Uterus (tissue), 3 donors: ENCODE measurements at regions not wholly inside any gene's neighbourhood (a gene's known extent, or its start where the extent isn't known, plus 50 kb on each side); places are given as distances from the start of the nearest gene placed in this dataset.

Source experiments
- DNase-seq, 2 donors: peaks; one replicate each; pipeline ENCODE4 v3.0.0-alpha.2; 2019 to 2020
- H3K27ac ChIP-seq, 2 donors: fragments of 200-600 bp; sonication (generic); 1 replicate in 1 of 2; 2 replicates in 1 of 2; pipeline ENCODE4 v1.5.1; 2016 to 2018
- H3K27me3 ChIP-seq, 2 donors: fragments of 200-600 bp; sonication (generic); one replicate each; pipeline ENCODE4 v1.5.1; 2018 to 2019; ENCODE audit warnings: control low read depth in 1 of 2
- H3K36me3 ChIP-seq, 2 donors: fragments of 200-600 bp; sonication (generic); one replicate each; pipeline ENCODE4 v1.5.1; 2019; ENCODE audit warnings: control low read depth in 1 of 2
- H3K4me1 ChIP-seq, 2 donors: fragments of 200-600 bp; sonication (generic); one replicate each; pipeline ENCODE4 v1.5.1; 2018 to 2019; ENCODE audit warnings: control low read depth in 1 of 2
- H3K4me3 ChIP-seq, 2 donors: fragments of 200-600 bp; sonication (generic); 1 replicate in 1 of 2; 2 replicates in 1 of 2; pipeline ENCODE4 v1.5.1; 2018 to 2019; ENCODE audit warnings: mild to moderate bottlenecking in 1 of 2
- H3K9me3 ChIP-seq, 2 donors: fragments of 200-600 bp; sonication (generic); one replicate each; pipeline ENCODE4 v1.5.1; 2019; ENCODE audit warnings: control low read depth in 1 of 2
- CTCF ChIP-seq, 4 experiments: fragments of 200-600 bp in 2 of 4; fragments of 450-650 bp in 2 of 4; sonication (generic) in 2 of 4; IDR thresholded peaks; one replicate each; pipeline ENCODE4 v1.5.1; 2016 to 2019; ENCODE audit warnings: antibody characterized with exemption in 4 of 4, mild to moderate bottlenecking in 2 of 4, moderate library complexity in 1 of 4
- POLR2A ChIP-seq, 2 donors: fragments of 450-650 bp; IDR thresholded peaks; one replicate each; pipeline ENCODE4 v1.6.1; 2016; ENCODE audit warnings: antibody characterized with exemption in 2 of 2, mild to moderate bottlenecking in 1 of 2, moderate library complexity in 1 of 2
- intact Hi-C: fragments of 100-400 bp; cut with DNase I; formaldehyde crosslinking; loops from one replicate; pipeline ENCODE4 v1.15.1; 2023; ENCODE audit warnings: low total_unique reads
- donor health status: DM: yes; HTN: yes; CAD: no.

DNA sequence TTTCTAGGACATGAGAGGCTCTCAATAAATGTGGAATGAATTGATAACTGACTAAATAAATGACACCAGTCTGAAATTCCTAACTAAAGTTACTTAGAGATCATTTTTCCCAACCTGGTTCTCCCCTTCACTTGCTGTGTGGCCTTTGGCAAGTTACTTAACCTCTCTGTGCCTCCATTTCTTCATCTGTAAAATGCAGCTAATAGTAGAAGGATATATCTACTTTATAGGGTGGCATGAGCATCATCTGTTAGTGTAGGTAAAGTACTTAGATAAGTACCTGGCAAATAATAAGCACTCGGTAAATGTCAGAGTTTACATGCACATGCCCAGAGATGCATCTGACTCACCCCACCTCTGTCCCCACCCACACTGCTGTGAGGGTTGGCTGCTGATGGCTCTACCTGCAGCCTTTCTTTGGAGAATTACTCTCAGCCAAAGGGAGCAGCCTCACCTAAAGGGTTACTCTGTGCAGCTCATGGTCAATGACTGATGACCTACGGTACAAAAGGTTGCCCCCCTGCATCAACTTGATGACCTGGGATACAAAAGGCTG is 139.3 kb downstream of the CHIC2 start:
- H3K4me1 ChIP-seq, result no peaks in the 10 kb centered on the region
- no peaks in the 10 kb centered on the region for H3K36me3 ChIP-seq
- H3K27me3 ChIP-seq, result no peaks in the 10 kb centered on the region
- intact Hi-C loops, result no loop called here
- no peak overlapping the region for H3K27ac ChIP-seq
- DNase-seq, result no peak
- H3K9me3 ChIP-seq, result no peaks in the 10 kb centered on the region
- TF ChIP-seq CTCF (IDR thresholded peaks at IDR 0.05) (no peak), POLR2A (IDR thresholded peaks at IDR 0.05) (no peak)
- no peak overlapping the region for H3K4me3 ChIP-seq

DNA sequence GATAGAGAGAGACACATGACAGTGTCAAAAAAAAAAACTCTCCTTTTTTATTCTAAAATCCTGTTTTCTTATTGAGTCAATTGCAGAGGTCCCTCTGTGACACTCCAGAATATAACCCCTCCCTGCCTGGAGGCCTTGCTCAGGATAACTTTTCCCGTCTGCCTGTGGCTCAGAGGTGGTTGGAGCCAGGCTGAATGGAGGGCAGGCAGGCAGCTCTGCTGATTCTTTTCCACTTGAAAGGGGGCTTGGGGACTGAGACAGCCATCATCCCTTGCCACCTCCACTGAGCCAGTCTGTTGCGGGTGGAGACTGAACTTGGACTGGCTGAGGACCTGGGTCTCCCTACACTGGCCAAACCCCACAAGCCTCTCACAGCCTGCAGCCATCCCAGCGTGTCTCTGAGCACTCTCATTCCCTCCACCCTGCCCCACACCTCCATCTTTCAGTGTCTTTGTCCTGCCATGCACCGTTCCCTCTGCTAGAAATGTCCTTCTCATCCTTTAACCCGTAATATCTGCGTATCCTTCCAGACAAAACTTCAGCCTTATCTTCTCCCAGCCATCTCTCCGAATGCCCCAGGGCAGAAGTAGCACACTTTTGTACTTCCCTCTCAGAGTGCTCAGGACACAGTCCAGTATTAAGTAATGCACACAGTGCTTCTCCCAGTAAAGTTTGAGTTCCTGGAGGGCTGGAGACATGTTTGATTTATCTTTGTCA is 139.9 kb downstream of the CHIC2 start:
- no peak for DNase-seq
- no peak overlapping the region for H3K4me3 ChIP-seq
- H3K36me3 ChIP-seq, result no peaks in the 10 kb centered on the region
- H3K4me1 ChIP-seq, result no peaks in the 10 kb centered on the region
- H3K27ac ChIP-seq, result no peak overlapping the region
- no peaks in the 10 kb centered on the region for H3K27me3 ChIP-seq
- TF ChIP-seq CTCF (IDR thresholded peaks at IDR 0.05) (no peak), POLR2A (IDR thresholded peaks at IDR 0.05) (no peak)
- no peaks in the 10 kb centered on the region for H3K9me3 ChIP-seq
- intact Hi-C loops, result no loop called here

GRCh38 chr4:53923921-53924320 is 140.5 kb downstream of the CHIC2 start:
- Histone ChIP-seq H3K4me1 (no peaks in the 10 kb centered on the region), H3K9me3 (no peaks in the 10 kb centered on the region), H3K27ac (no peak overlapping the region), H3K4me3 (no peak overlapping the region), H3K27me3 (no peaks in the 10 kb centered on the region), H3K36me3 (no peaks in the 10 kb centered on the region)
- no peak for DNase-seq
- TF ChIP-seq POLR2A (IDR thresholded peaks at IDR 0.05) (no peak), CTCF (IDR thresholded peaks at IDR 0.05) (no peak)
- intact Hi-C loops, result no loop called here

DNA sequence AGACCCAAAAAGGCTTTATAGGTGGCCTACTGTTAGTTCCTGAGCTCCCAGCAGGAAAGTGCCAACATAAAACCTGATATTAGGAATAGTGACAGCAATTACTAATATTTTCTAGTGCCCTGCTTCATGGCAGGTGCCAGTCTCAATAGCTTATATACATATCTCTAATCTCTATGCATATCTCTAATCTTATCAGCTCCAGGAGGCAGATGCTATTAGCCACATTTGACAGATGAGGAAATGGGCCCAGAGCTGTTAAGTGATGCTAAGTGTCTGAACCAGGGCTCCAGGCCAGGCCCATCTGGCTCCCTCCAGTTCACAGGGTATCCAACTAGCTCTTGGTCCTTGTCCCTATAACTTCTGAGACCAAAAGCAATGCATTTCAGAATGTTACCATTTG is 142.5 kb downstream of the CHIC2 start:
- intact Hi-C loops, result no loop called here
- no peak overlapping the region for H3K4me3 ChIP-seq
- no peaks in the 10 kb centered on the region for H3K27me3 ChIP-seq
- H3K9me3 ChIP-seq, result no peaks in the 10 kb centered on the region
- no peak overlapping the region for H3K27ac ChIP-seq
- no peaks in the 10 kb centered on the region for H3K36me3 ChIP-seq
- no peak for DNase-seq
- no peaks in the 10 kb centered on the region for H3K4me1 ChIP-seq
- no peak for TF ChIP-seq POLR2A (IDR thresholded peaks at IDR 0.05)
- no peak for TF ChIP-seq CTCF (IDR thresholded peaks at IDR 0.05)

GRCh38 chr4:53920883-53921282 is 143.5 kb downstream of the CHIC2 start:
- no peak for TF ChIP-seq POLR2A (IDR thresholded peaks at IDR 0.05)
- no peak for TF ChIP-seq CTCF (IDR thresholded peaks at IDR 0.05)
- no peaks in the 10 kb centered on the region for H3K9me3 ChIP-seq
- no peaks in the 10 kb centered on the region for H3K27me3 ChIP-seq
- H3K4me1 ChIP-seq, result no peaks in the 10 kb centered on the region
- DNase-seq, result no peak
- H3K4me3 ChIP-seq, result no peak overlapping the region
- no peaks in the 10 kb centered on the region for H3K36me3 ChIP-seq
- H3K27ac ChIP-seq, result no peak overlapping the region
- intact Hi-C loops, result no loop called here
